H1 (cell line): ENCODE measurements at regions not wholly inside any gene's neighbourhood (a gene's known extent, or its start where the extent isn't known, plus 50 kb on each side); places are given as distances from the start of the nearest gene placed in this dataset.

Experiments used
- CHD1 ChIP-seq: IDR thresholded peaks from 2 replicates; pipeline ENCODE4 v1.6.1; 2012; ENCODE audit warnings: low read depth, low read length, improper control_type of control experiment
- SRF ChIP-seq: IDR thresholded peaks from 2 replicates; pipeline ENCODE4 v1.6.1; 2011; ENCODE audit warnings: mild to moderate bottlenecking, low read depth, low read length, moderate library complexity
- TBP ChIP-seq: IDR thresholded peaks from 2 replicates; pipeline ENCODE4 v1.6.1; 2011; ENCODE audit warnings: low read depth, low read length, improper control_type of control experiment
- ZNF274 ChIP-seq: IDR thresholded peaks from 2 replicates; pipeline ENCODE4 v1.7.0; 2012; ENCODE audit warnings: low read length, borderline replicate concordance; ENCODE audit errors: extremely low read depth

- TF ChIP-seq TBP, result no peak
- no peak for TF ChIP-seq CHD1
- no peak for TF ChIP-seq ZNF274
- no peak for TF ChIP-seq SRF
These were observed 159.6 kb downstream of the HAPSTR1 start (continued) for GRCh38 chr16:9251026-9251425.
